MG63 (cell line): ENCODE measurements at regions not wholly inside any gene's neighbourhood (a gene's known extent, or its start where the extent isn't known, plus 50 kb on each side); places are given as distances from the start of the nearest gene placed in this dataset.
"Not testable (repeated sequence)": the region's sequence is repeated elsewhere in the genome, so short reads cannot be mapped to it uniquely, and the experiment has no call there.

Experiments used
- DNase-seq: peaks from one replicate; pipeline ENCODE4 v3.0.0-alpha.2; 2020
- H3K27me3 ChIP-seq: fragments of 250-450 bp; sonication (Bioruptor Pico); 2 replicates; pipeline ENCODE4 v1.5.1; 2020; ENCODE audit warnings: mild to moderate bottlenecking, moderate library complexity
- H3K36me3 ChIP-seq: fragments of 250-450 bp; sonication (Bioruptor Pico); 2 replicates; pipeline ENCODE4 v1.5.1; 2020; ENCODE audit warnings: mild to moderate bottlenecking, moderate library complexity
- H3K4me3 ChIP-seq: fragments of 250-450 bp; sonication (Bioruptor Pico); 2 replicates; pipeline ENCODE4 v1.5.1; 2020; ENCODE audit warnings: mild to moderate bottlenecking, moderate library complexity
- H3K9me3 ChIP-seq: fragments of 250-450 bp; sonication (Bioruptor Pico); 2 replicates; pipeline ENCODE4 v1.5.1; 2020; ENCODE audit warnings: mild to moderate bottlenecking, moderate library complexity

DNA sequence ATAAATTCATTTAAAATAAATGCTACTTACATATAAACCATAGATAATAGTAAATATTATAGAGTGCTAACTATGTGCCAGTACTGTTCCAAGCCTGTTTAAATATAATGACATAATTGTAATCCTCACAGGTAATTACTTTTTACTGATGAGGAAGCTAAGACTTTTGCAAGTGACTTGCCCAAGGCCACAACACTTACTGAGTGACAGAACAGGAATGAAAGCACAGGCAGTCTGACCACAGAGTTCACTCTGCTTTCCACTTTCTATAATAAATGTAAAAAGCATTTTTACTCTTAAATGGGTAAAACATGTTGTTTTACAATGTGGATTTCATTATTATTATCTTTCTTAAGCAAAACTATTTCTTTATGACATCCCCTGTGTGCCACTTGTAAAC lies 537.8 kb upstream of the SLC39A10 start:
- Histone ChIP-seq H3K27me3 (no peaks in the 10 kb centered on the region), H3K9me3 (no peaks in the 10 kb centered on the region), H3K4me3 (no peak overlapping the region), H3K36me3 (no peaks in the 10 kb centered on the region)
- DNase-seq = no peak

DNA sequence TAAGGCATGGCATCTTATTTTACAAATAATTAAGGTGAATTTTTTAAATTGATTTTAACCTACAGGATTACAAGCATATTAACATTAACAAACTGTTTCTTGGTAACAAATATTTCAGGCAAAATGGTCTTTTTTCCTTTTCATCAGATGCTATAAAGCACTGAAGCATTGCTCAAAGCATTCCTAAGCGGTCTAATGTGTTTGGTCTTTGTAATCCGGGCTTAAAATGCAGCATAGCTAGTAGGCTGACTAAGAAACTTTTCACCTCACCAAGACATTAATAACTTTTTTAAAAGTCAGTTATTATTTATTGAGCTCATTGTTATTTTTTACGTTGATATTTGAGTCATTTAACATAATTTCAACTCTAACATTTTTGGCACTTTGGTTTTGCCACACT lies 538.8 kb upstream of the SLC39A10 start:
- no peaks in the 10 kb centered on the region for H3K27me3 ChIP-seq

DNA sequence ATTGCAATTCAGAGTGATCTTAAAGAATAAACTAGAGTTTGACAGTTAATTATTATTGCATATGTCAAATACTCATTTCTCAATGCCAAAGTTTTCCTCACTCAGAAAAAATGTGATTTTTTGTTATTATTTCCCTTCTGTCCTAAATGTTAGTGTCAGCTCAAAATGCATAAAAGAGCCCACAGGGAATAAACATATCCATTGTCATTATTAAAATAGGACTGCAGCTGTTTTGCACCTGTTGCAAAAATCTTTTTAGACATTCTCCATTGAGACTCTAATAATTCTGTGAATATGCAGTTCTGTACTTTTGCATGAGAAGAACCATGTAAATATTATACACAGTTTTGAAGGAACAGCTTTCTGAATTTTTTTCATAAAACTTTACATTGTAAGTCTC lies 540.0 kb upstream of the SLC39A10 start:
- Histone ChIP-seq H3K36me3 (no peaks in the 10 kb centered on the region), H3K9me3 (no peaks in the 10 kb centered on the region), H3K27me3 (no peaks in the 10 kb centered on the region), H3K4me3 (no peak overlapping the region)
- DNase-seq = no peak

More for the DNA sequence above, 538.8 kb upstream of the SLC39A10 start:
- Histone ChIP-seq H3K9me3 (no peaks in the 10 kb centered on the region), H3K36me3 (no peaks in the 10 kb centered on the region), H3K4me3 (no peak overlapping the region)
- no peak for DNase-seq

DNA sequence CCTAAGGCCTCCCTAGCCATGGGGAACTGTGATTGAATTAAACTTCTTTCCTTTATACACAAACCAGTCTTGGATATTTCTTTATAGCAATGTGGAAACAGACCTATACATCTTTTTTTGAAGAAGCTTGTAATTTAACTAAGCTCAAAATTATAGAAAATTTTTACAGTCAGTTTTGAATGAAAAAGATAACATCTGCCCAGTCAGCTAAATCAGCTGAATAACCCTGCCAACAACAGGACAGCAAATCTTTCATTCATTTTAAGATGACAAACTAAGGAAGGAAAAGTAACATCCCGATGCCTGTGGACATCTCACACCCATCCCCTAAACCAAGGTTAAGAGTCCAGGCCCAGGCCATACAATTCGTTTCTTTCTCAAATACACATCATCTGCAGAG lies 541.3 kb upstream of the SLC39A10 start:
- Histone ChIP-seq H3K36me3 (no peaks in the 10 kb centered on the region), H3K27me3 (no peaks in the 10 kb centered on the region), H3K9me3 (no peaks in the 10 kb centered on the region), H3K4me3 (no peak overlapping the region)
- no peak for DNase-seq

DNA sequence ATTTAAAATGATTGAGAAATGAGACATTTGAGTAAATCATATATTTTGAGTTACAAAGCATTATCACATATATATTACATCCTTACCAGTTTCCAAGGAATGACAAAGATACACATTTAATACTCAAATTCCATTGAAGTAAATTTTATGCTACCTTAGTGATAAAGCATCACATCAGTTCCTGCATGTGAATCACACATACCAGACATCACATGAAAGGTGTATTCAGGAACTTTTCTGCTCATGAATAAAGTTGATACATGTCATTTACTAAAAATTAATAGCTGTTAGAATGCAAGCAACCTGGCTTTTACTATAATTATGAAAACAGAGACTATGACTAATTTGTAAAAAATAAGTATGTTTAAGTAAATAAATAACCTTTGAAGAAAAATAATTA lies 548.8 kb upstream of the SLC39A10 start:
- no peak for DNase-seq
- Histone ChIP-seq H3K36me3 (no peaks in the 10 kb centered on the region), H3K9me3 (no peaks in the 10 kb centered on the region), H3K4me3 (no peak overlapping the region), H3K27me3 (no peaks in the 10 kb centered on the region)

DNA sequence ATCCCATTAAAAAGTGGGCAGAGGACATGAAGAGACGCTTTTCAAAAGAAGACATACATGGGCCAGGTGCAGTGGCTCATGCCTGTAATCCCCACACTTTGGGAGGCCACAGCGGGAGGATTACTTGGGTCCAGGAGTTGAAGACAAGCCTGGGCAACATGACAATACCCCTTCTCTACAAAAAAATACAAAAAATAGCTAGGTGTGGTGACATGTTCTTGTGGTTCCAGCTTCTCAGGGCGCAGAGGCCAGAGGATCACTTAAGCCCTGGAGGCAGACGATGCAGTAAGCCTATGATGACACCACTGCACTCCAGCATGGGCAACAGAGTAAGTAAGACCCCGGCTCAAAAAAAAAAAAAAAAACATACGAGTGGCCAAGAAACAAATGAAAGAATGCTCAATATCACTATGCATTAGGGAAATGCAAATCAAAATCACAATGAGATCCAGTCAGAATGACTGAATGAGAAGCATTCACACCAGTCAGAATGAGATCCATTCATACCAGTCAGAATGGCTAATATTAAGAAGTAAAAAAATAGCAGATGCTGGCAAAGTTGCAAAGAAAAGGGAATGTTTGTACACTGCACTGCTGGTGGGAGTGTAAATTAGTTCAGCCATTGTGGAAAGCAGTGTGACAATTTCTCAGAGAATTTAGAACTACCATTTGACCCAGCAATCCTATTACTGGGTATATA lies 550.2 kb upstream of the SLC39A10 start:
- Histone ChIP-seq H3K9me3 (no peaks in the 10 kb centered on the region), H3K36me3 (no peaks in the 10 kb centered on the region), H3K27me3 (no peaks in the 10 kb centered on the region), H3K4me3 (no peak overlapping the region)
- no peak for DNase-seq

DNA sequence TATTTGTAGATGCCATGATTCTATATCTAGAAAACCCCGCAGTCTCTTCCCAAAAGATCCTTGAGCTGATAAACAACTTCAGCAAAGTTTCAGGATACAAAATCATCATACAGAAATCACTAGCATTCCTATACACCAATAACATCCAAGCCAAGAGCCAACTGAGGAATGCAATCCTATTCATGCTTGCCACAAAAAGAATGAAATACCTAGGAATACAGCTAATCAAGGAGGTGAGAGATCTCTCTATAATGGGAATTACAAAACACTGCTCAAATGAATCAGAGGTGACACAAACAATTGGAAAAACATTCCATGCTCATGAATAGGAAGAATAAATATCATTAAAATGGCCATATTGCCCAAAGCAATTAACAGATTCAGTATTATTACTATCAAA lies 551.4 kb upstream of the SLC39A10 start:
- Histone ChIP-seq H3K9me3 (no peaks in the 10 kb centered on the region), H3K36me3 (no peaks in the 10 kb centered on the region), H3K27me3 (no peaks in the 10 kb centered on the region), H3K4me3 (no peak overlapping the region)
- DNase-seq = no peak

DNA sequence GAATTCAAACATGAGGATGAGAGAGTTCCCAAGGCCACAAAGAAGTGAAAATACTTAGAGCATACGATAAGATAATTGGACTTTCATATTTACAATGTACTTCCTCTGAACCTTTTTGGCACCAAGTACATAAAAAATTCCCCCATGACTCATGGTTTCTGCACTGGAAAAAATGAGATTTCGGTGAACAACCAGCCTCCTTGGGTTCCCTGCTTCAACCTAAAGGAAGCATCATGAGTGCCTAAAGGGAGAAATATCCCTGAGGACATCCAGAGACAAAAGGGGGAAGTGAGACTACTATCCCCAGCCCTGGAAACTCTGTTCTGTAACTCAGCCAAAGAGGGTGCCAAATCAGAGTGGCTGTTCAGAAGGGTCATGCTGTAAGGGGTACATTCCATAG lies 562.7 kb upstream of the SLC39A10 start:
- H3K36me3 ChIP-seq = no peaks in the 10 kb centered on the region
- H3K27me3 ChIP-seq = no peaks in the 10 kb centered on the region
- no peaks in the 10 kb centered on the region for H3K9me3 ChIP-seq
- H3K4me3 ChIP-seq = no peak overlapping the region
- DNase-seq = peak; percentile 10

DNA sequence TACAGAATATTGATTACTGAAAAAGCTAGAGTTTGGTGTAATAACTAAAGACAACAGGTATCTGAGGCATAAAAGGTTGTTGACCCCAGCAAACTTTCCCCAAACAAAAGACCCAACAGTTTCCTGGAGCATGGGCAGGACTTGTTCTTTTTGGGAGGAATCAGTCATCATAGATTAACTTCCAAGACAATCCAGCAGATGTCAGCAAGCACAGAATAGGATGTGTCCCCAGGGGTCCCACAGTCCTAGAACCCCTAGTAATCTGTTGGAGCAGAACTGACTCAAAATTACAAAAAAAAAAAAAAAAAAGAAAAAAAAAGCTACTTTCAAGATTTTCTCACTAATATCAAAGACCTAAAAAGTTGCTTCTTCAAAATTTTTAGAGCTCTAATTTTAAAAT lies 564.7 kb upstream of the SLC39A10 start:
- Histone ChIP-seq H3K36me3 (no peaks in the 10 kb centered on the region), H3K27me3 (no peaks in the 10 kb centered on the region), H3K9me3 (no peaks in the 10 kb centered on the region; the same call in 1 of the 2 replicates), H3K4me3 (no peak overlapping the region)
- DNase-seq = no peak

DNA sequence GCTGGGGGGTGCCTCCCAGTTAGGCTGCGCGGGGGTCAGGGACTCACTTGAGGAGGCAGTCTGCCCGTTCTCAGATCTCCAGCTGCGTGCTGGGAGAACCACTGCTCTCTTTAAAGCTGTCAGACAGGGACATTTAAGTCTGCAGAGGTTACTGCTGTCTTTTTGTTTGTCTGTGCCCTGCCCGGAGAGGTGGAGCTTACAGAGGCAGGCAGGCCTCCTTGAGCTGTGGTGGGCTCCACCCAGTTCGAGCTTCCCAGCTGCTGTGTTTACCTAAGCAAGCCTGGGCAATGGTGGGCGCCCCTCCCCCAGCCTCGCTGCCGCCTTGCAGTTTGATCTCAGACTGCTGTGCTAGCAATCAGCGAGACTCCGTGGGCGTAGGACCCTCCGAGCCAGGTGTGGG lies 584.2 kb upstream of the SLC39A10 start:
- H3K36me3 ChIP-seq, H3K4me3 ChIP-seq, H3K27me3 ChIP-seq, DNase-seq, H3K9me3 ChIP-seq: not testable (repeated sequence)

DNA sequence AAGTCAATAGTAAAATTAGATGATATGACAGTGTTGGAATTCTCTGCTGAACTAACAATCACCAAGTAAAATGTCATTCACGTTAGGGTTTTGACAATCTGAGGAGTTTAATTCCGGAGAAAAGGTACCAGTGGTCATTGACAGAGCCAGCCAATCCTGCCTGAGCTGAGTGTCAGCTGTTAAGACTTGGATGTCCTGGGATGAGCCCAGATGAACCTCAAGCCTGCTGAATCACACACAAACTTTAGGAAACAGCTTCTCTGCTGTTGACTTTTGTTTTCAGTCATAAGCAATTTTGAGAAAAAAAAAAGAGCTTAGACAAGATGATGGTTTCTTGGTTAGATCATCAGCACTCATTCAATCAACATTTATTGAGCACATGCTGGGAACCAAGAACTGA lies 600.0 kb upstream of the SLC39A10 start:
- Histone ChIP-seq H3K9me3 (no peaks in the 10 kb centered on the region), H3K4me3 (no peak overlapping the region), H3K27me3 (no peaks in the 10 kb centered on the region), H3K36me3 (no peaks in the 10 kb centered on the region)
- DNase-seq = no peak

DNA sequence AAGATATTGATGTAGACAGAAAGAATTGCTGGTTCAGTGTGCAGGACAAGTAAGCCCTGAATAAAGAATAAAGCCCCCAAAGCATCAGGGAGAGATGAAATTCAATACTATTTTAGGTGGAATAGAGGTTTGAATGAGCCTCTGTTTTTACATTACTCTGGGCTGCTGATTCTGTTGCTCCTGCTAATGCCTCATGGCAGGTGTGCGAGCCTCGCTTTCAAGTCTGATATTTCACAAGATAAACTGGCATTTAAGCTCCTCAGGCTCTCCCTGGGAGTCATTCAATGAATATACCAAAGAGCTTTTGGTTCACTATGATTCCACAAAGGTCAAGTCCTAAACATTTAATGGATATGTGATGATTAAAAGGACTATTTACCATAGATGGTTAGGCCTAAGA lies 601.0 kb upstream of the SLC39A10 start:
- no peaks in the 10 kb centered on the region for H3K36me3 ChIP-seq
- no peak for DNase-seq
- no peaks in the 10 kb centered on the region for H3K27me3 ChIP-seq
- no peaks in the 10 kb centered on the region for H3K9me3 ChIP-seq
- H3K4me3 ChIP-seq = no peak overlapping the region

DNA sequence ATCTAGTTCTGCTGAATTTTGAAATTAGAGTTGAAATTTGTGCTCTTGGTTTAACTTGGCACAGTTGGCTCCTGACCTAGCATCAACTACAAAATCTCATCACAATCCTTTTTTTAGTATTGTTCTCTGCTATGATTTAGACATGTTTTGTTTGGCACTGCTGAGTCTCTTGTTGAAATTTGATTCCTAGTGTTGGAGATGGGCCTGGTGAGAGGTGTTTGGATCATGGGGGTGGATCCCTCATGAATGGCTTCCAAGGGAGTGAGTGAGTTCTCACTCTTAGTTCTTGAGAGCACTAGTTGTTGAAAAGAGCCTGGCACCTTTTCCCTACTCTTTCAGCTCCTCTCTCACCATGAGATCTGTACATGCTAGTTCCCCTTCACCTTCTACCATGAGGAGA lies 605.6 kb upstream of the SLC39A10 start:
- no peaks in the 10 kb centered on the region for H3K27me3 ChIP-seq
- no peaks in the 10 kb centered on the region for H3K36me3 ChIP-seq
- H3K4me3 ChIP-seq = no peak overlapping the region
- H3K9me3 ChIP-seq = no peaks in the 10 kb centered on the region
- peak; percentile 67 for DNase-seq

DNA sequence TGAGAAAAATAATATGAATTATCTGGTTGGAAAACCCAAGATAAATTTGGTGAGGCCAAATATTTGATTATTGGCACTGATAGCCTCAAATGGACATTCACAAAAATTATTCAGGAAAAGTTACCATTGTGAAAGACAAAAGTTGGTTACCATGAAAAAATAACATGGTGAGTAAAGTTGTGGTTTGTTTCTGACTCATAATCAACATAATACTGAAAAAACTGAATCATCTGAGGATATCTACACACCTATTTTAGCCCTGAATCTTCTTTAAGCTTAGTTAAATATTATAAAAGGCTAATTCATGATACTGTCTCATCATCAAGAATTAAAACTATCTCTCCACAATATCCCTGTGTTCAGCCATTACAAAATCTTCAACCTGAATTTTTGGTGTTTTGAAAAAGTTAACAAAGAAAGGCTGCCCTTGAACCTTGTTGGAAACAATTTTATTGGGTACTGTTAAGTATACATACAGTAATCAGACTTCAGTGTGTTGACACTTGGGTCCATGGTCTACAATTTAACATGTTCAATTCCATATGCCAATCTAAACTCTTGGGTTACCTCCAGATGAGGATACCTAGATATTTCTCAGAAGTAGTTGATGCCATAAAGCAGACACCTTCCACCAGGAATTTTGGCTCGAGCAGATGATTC lies 607.5 kb upstream of the SLC39A10 start:
- Histone ChIP-seq H3K9me3 (no peaks in the 10 kb centered on the region), H3K4me3 (no peak overlapping the region), H3K36me3 (no peaks in the 10 kb centered on the region), H3K27me3 (no peaks in the 10 kb centered on the region)
- DNase-seq = no peak

DNA sequence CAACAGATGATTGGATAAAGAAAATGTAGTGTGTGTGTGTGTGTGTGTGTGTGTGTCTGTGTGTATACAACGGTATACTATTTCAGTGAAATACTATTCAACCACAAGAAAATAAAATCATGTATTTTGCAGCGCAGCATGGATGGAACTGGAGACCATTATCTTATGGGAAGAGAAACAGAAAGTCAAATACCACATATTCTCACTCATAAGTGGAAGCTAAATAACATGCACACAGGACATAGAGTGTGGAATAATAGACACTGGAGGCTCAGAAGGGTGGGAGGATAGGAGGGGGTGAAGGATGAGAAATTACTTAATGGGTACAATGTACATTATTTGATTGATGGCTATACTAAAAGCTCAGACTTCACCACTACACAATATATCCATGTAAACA lies 609.1 kb upstream of the SLC39A10 start:
- H3K27me3 ChIP-seq = no peaks in the 10 kb centered on the region

DNA sequence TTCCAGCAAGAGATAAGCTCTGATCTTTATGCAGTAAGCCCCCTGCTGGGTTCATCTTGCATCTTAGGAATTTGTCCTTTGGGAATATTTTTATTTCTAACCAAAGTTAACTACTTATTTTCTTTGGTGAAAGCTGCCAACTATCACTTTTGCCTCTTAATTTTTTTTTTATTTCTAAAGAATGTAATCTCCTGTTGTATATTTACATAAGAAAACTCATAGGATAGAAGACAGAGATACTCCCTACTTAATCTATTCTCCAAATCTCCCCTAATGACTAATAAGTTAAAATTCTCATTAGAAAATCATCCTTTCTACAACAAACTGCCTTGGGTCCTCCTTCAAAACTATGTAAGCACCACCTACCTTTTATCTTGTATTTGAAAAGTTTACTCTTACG lies 612.2 kb upstream of the SLC39A10 start:
- peak; percentile 11 for DNase-seq
- Histone ChIP-seq H3K4me3 (no peak overlapping the region), H3K9me3 (no peaks in the 10 kb centered on the region), H3K36me3 (no peaks in the 10 kb centered on the region), H3K27me3 (no peaks in the 10 kb centered on the region)

More for the DNA sequence above, 609.1 kb upstream of the SLC39A10 start:
- no peaks in the 10 kb centered on the region for H3K36me3 ChIP-seq
- H3K4me3 ChIP-seq = no peak overlapping the region
- DNase-seq = no peak
- no peaks in the 10 kb centered on the region for H3K9me3 ChIP-seq

DNA sequence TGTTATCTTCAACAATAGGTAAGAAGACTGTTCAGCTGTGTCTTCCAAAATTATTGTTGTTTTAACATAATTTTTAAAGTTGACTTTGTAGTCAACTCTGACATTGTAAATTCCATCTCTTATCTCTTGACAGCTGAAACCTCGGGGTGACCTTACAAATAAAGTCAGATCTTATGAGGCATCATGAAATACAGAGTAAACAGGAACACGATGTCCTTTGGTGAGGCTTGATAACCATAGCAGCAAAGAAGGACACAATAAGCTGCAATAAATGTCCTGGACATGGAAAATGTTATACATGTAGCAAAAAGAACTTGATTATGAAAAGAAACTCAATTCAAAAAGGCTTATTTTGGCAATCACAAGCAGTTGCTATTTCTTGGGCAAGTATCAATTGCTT lies 618.9 kb upstream of the SLC39A10 start:
- H3K4me3 ChIP-seq = no peak overlapping the region
- H3K36me3 ChIP-seq = no peaks in the 10 kb centered on the region
- H3K9me3 ChIP-seq = no peaks in the 10 kb centered on the region
- no peak for DNase-seq
- H3K27me3 ChIP-seq = no peaks in the 10 kb centered on the region

DNA sequence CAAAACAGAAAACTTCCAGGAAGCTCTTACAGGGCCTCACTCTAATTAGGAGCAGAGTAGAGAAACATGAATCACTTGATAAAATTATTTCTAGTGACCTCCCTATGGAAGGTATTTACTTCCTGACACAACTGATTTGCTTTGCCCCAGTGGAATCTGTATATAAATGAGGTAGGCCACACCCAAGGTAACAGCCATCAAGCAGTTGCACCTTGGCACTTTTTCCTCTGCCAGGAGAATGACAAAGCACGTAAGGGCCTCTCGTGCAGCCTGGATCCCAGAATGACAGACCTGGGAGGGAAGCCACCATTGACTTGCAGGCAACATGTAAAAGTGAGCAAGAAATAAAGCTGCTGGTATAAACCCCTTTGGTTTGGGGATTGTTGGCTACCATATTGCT lies 620.0 kb upstream of the SLC39A10 start:
- Histone ChIP-seq H3K4me3 (no peak overlapping the region), H3K9me3 (no peaks in the 10 kb centered on the region), H3K36me3 (no peaks in the 10 kb centered on the region), H3K27me3 (no peaks in the 10 kb centered on the region)
- DNase-seq = no peak
